Activated CD4-positive, alpha-beta T cell treated with anti-CD3 and anti-CD28 coated beads, Interleukin-2, Interleukin-4, amounts not matched to agents 100 ng/mL and 50 ng/mL, durations not matched to agents 16 hours and 8 hours (primary cell): ENCODE measurements at regions not wholly inside any gene's neighbourhood (a gene's known extent, or its start where the extent isn't known, plus 50 kb on each side); places are given as distances from the start of the nearest gene placed in this dataset.
"Not testable (repeated sequence)": the region's sequence is repeated elsewhere in the genome, so short reads cannot be mapped to it uniquely, and the experiment has no call there.

Source experiments
- DNase-seq: peaks from one replicate; pipeline ENCODE4 v3.0.0-alpha.2; 2020; ENCODE audit warnings: low spot score

- DNase-seq: no peak
These were observed 251.8 kb upstream of the DMRT1 start for GRCh38 chr9:589723-590122.

GRCh38 chr9:591292-591691, 250.2 kb upstream of the DMRT1 start:
- no peak for DNase-seq

GRCh38 chr9:592225-592624, 249.3 kb upstream of the DMRT1 start:
- no peak for DNase-seq

GRCh38 chr9:592733-593132, 248.8 kb upstream of the DMRT1 start:
- DNase-seq: no peak

GRCh38 chr9:593809-594208, 247.7 kb upstream of the DMRT1 start:
- no peak for DNase-seq

- no peak for DNase-seq
These were observed 244.8 kb upstream of the DMRT1 start for GRCh38 chr9:596703-597102.

- DNase-seq: no peak
These were observed 241.5 kb upstream of the DMRT1 start for GRCh38 chr9:600006-600405.

GRCh38 chr9:602716-603115, 238.8 kb upstream of the DMRT1 start:
- no peak for DNase-seq

- no peak for DNase-seq
These were observed 238.4 kb upstream of the DMRT1 start for GRCh38 chr9:603126-603525.

GRCh38 chr9:607417-607816, 234.1 kb upstream of the DMRT1 start:
- DNase-seq: no peak

- DNase-seq: peak; percentile 51
These were observed 227.6 kb upstream of the DMRT1 start for GRCh38 chr9:613771-614347.

- no peak for DNase-seq
These were observed 227.1 kb upstream of the DMRT1 start for GRCh38 chr9:614431-614830.

GRCh38 chr9:615756-616155, 225.7 kb upstream of the DMRT1 start:
- DNase-seq: no peak

- no peak for DNase-seq
These were observed 224.8 kb upstream of the DMRT1 start for GRCh38 chr9:616694-617093.

- no peak for DNase-seq
These were observed 223.9 kb upstream of the DMRT1 start for GRCh38 chr9:617445-618085.

GRCh38 chr9:618478-618877, 223.0 kb upstream of the DMRT1 start:
- DNase-seq: no peak

- DNase-seq: no peak
These were observed 220.2 kb upstream of the DMRT1 start for GRCh38 chr9:621201-621855.

- no peak for DNase-seq
These were observed 216.5 kb upstream of the DMRT1 start for GRCh38 chr9:624935-625500.

- no peak for DNase-seq
These were observed 215.9 kb upstream of the DMRT1 start for GRCh38 chr9:625613-626012.

GRCh38 chr9:626114-626513, 215.4 kb upstream of the DMRT1 start:
- not testable (repeated sequence) for DNase-seq

GRCh38 chr9:626596-626995, 214.9 kb upstream of the DMRT1 start:
- DNase-seq: no peak

- DNase-seq: no peak
These were observed 214.0 kb upstream of the DMRT1 start for GRCh38 chr9:627336-627970.

- no peak for DNase-seq
These were observed 212.4 kb upstream of the DMRT1 start for GRCh38 chr9:629146-629545.
